ENCODE measurements at regions not wholly inside any gene's neighbourhood (a gene's known extent, or its start where the extent isn't known, plus 50 kb on each side); places are given as distances from the start of the nearest gene placed in this dataset.

GRCh38 chr7:47007471-47007870, 574.4 kb downstream of the TNS3 start:
- no peak overlapping the region for H3K4me3 Mint-ChIP-seq (ENCODE audit: low read depth)
- no peaks in the 10 kb centered on the region for H3K9me3 Mint-ChIP-seq
- H3K27ac Mint-ChIP-seq = no peak overlapping the region
- DNase-seq (ENCODE audit: low spot score) = no peak
- H3K27me3 Mint-ChIP-seq (ENCODE audit: low read depth) = no peaks in the 10 kb centered on the region
- intact Hi-C loops (cut with micrococcal nuclease) = no loop called here
- no peaks in the 10 kb centered on the region for H3K36me3 Mint-ChIP-seq (ENCODE audit: low read depth)
- H3K4me1 Mint-ChIP-seq (ENCODE audit: low read depth) = no peaks in the 10 kb centered on the region

- no peak for DNase-seq (ENCODE audit: low spot score)
- H3K4me1 Mint-ChIP-seq (ENCODE audit: low read depth) = no peaks in the 10 kb centered on the region
Measured at GRCh38 chr7:47000561-47000960, 581.4 kb downstream of the TNS3 start.

GRCh38 chr7:46999866-47000265, 582.0 kb downstream of the TNS3 start:
- DNase-seq (ENCODE audit: low spot score) = no peak
- H3K9me3 Mint-ChIP-seq = peaks cover 4% of the 10 kb centered on the region
- no peaks in the 10 kb centered on the region for H3K36me3 Mint-ChIP-seq (ENCODE audit: low read depth)
- H3K27ac Mint-ChIP-seq = no peak overlapping the region
- no peak overlapping the region for H3K4me3 Mint-ChIP-seq (ENCODE audit: low read depth)
- intact Hi-C loops (cut with micrococcal nuclease) = no loop called here
- no peaks in the 10 kb centered on the region for H3K4me1 Mint-ChIP-seq (ENCODE audit: low read depth)
- H3K27me3 Mint-ChIP-seq (ENCODE audit: low read depth) = no peaks in the 10 kb centered on the region

More at GRCh38 chr7:47000561-47000960, 581.4 kb downstream of the TNS3 start:
- H3K36me3 Mint-ChIP-seq (ENCODE audit: low read depth) = no peaks in the 10 kb centered on the region
- H3K27ac Mint-ChIP-seq = no peak overlapping the region
- intact Hi-C loops (cut with micrococcal nuclease) = no loop called here
- H3K9me3 Mint-ChIP-seq = no peaks in the 10 kb centered on the region
- H3K27me3 Mint-ChIP-seq (ENCODE audit: low read depth) = no peaks in the 10 kb centered on the region
- H3K4me3 Mint-ChIP-seq (ENCODE audit: low read depth) = no peak overlapping the region

GRCh38 chr7:46996972-46997371, 584.9 kb downstream of the TNS3 start:
- Mint-ChIP-seq H3K27me3 (ENCODE audit: low read depth) (no peaks in the 10 kb centered on the region), H3K4me3 (ENCODE audit: low read depth) (no peak overlapping the region), H3K9me3 (peaks cover 4% of the 10 kb centered on the region), H3K36me3 (ENCODE audit: low read depth) (no peaks in the 10 kb centered on the region), H3K4me1 (ENCODE audit: low read depth) (no peaks in the 10 kb centered on the region), H3K27ac (no peak overlapping the region)
- intact Hi-C loops (cut with micrococcal nuclease) = no loop called here
- no peak for DNase-seq (ENCODE audit: low spot score)

GRCh38 chr7:46993396-46993795, 588.5 kb downstream of the TNS3 start:
- no peak for DNase-seq (ENCODE audit: low spot score)
- Mint-ChIP-seq H3K27ac (no peak overlapping the region), H3K4me3 (ENCODE audit: low read depth) (no peak overlapping the region)

GRCh38 chr7:46990761-46991160, 591.1 kb downstream of the TNS3 start:
- intact Hi-C loops (cut with micrococcal nuclease) = no loop called here
- Mint-ChIP-seq H3K9me3 (peaks cover 4% of the 10 kb centered on the region), H3K36me3 (ENCODE audit: low read depth) (no peaks in the 10 kb centered on the region), H3K4me1 (ENCODE audit: low read depth) (no peaks in the 10 kb centered on the region), H3K27me3 (ENCODE audit: low read depth) (no peaks in the 10 kb centered on the region), H3K27ac (no peak overlapping the region), H3K4me3 (ENCODE audit: low read depth) (no peak overlapping the region)
- no peak for DNase-seq (ENCODE audit: low spot score)

More at GRCh38 chr7:46993396-46993795, 588.5 kb downstream of the TNS3 start:
- no peaks in the 10 kb centered on the region for H3K4me1 Mint-ChIP-seq (ENCODE audit: low read depth)
- intact Hi-C loops (cut with micrococcal nuclease) = no loop called here
- H3K9me3 Mint-ChIP-seq = peaks cover 4% of the 10 kb centered on the region
- no peaks in the 10 kb centered on the region for H3K27me3 Mint-ChIP-seq (ENCODE audit: low read depth)
- H3K36me3 Mint-ChIP-seq (ENCODE audit: low read depth) = no peaks in the 10 kb centered on the region

GRCh38 chr7:46989247-46989646, 592.7 kb downstream of the TNS3 start:
- no peaks in the 10 kb centered on the region for H3K4me1 Mint-ChIP-seq (ENCODE audit: low read depth)
- no peak for DNase-seq (ENCODE audit: low spot score)
- intact Hi-C loops (cut with micrococcal nuclease) = no loop called here

GRCh38 chr7:46982928-46983327, 599.0 kb downstream of the TNS3 start:
- Mint-ChIP-seq H3K9me3 (peaks cover 4% of the 10 kb centered on the region), H3K4me1 (ENCODE audit: low read depth) (no peaks in the 10 kb centered on the region), H3K4me3 (ENCODE audit: low read depth) (no peak overlapping the region), H3K36me3 (ENCODE audit: low read depth) (no peaks in the 10 kb centered on the region), H3K27me3 (ENCODE audit: low read depth) (no peaks in the 10 kb centered on the region), H3K27ac (no peak overlapping the region)
- intact Hi-C loops (cut with micrococcal nuclease) = no loop called here
- no peak for DNase-seq (ENCODE audit: low spot score)

More at GRCh38 chr7:46989247-46989646, 592.7 kb downstream of the TNS3 start:
- Mint-ChIP-seq H3K27ac (no peak overlapping the region), H3K36me3 (ENCODE audit: low read depth) (no peaks in the 10 kb centered on the region), H3K9me3 (no peaks in the 10 kb centered on the region), H3K4me3 (ENCODE audit: low read depth) (no peak overlapping the region), H3K27me3 (ENCODE audit: low read depth) (no peaks in the 10 kb centered on the region)

- H3K4me3 Mint-ChIP-seq (ENCODE audit: low read depth) = no peak overlapping the region
- H3K27ac Mint-ChIP-seq = no peak overlapping the region
- H3K36me3 Mint-ChIP-seq (ENCODE audit: low read depth) = no peaks in the 10 kb centered on the region
- H3K27me3 Mint-ChIP-seq (ENCODE audit: low read depth) = no peaks in the 10 kb centered on the region
- DNase-seq (ENCODE audit: low spot score) = no peak
- H3K9me3 Mint-ChIP-seq = peaks cover 4% of the 10 kb centered on the region
- intact Hi-C loops (cut with micrococcal nuclease) = no loop called here
- H3K4me1 Mint-ChIP-seq (ENCODE audit: low read depth) = no peaks in the 10 kb centered on the region
Measured at GRCh38 chr7:46979439-46979838, 602.5 kb downstream of the TNS3 start.

GRCh38 chr7:46975493-46975892, 606.4 kb downstream of the TNS3 start:
- no peaks in the 10 kb centered on the region for H3K27me3 Mint-ChIP-seq (ENCODE audit: low read depth)
- intact Hi-C loops (cut with micrococcal nuclease) = no loop called here
- H3K4me3 Mint-ChIP-seq (ENCODE audit: low read depth) = no peak overlapping the region
- no peaks in the 10 kb centered on the region for H3K4me1 Mint-ChIP-seq (ENCODE audit: low read depth)
- peaks cover 4% of the 10 kb centered on the region for H3K9me3 Mint-ChIP-seq
- no peaks in the 10 kb centered on the region for H3K36me3 Mint-ChIP-seq (ENCODE audit: low read depth)
- H3K27ac Mint-ChIP-seq = no peak overlapping the region
- no peak for DNase-seq (ENCODE audit: low spot score)

GRCh38 chr7:46972205-46972604, 609.7 kb downstream of the TNS3 start:
- H3K36me3 Mint-ChIP-seq (ENCODE audit: low read depth) = no peaks in the 10 kb centered on the region
- DNase-seq (ENCODE audit: low spot score) = no peak
- no peak overlapping the region for H3K27ac Mint-ChIP-seq
- no peak overlapping the region for H3K4me3 Mint-ChIP-seq (ENCODE audit: low read depth)
- intact Hi-C loops (cut with micrococcal nuclease) = no loop called here
- H3K27me3 Mint-ChIP-seq (ENCODE audit: low read depth) = no peaks in the 10 kb centered on the region
- no peaks in the 10 kb centered on the region for H3K4me1 Mint-ChIP-seq (ENCODE audit: low read depth)
- peaks cover 8% of the 10 kb centered on the region for H3K9me3 Mint-ChIP-seq

- H3K9me3 Mint-ChIP-seq = peaks cover 9% of the 10 kb centered on the region
- intact Hi-C loops (cut with micrococcal nuclease) = no loop called here
- H3K27me3 Mint-ChIP-seq (ENCODE audit: low read depth) = no peaks in the 10 kb centered on the region
- DNase-seq (ENCODE audit: low spot score) = no peak
- H3K4me1 Mint-ChIP-seq (ENCODE audit: low read depth) = no peaks in the 10 kb centered on the region
- H3K4me3 Mint-ChIP-seq (ENCODE audit: low read depth) = no peak overlapping the region
- H3K27ac Mint-ChIP-seq = no peak overlapping the region
- no peaks in the 10 kb centered on the region for H3K36me3 Mint-ChIP-seq (ENCODE audit: low read depth)
Measured at GRCh38 chr7:46970476-46970875, 611.4 kb downstream of the TNS3 start.

- peaks cover 13% of the 10 kb centered on the region for H3K9me3 Mint-ChIP-seq
- no peak overlapping the region for H3K4me3 Mint-ChIP-seq (ENCODE audit: low read depth)
- DNase-seq (ENCODE audit: low spot score) = no peak
- intact Hi-C loops (cut with micrococcal nuclease) = no loop called here
- H3K27ac Mint-ChIP-seq = no peak overlapping the region
- H3K27me3 Mint-ChIP-seq (ENCODE audit: low read depth) = no peaks in the 10 kb centered on the region
- no peaks in the 10 kb centered on the region for H3K36me3 Mint-ChIP-seq (ENCODE audit: low read depth)
- H3K4me1 Mint-ChIP-seq (ENCODE audit: low read depth) = no peaks in the 10 kb centered on the region
Measured at GRCh38 chr7:46970131-46970430, 611.8 kb downstream of the TNS3 start.

- Mint-ChIP-seq H3K27ac (no peak overlapping the region), H3K36me3 (ENCODE audit: low read depth) (no peaks in the 10 kb centered on the region), H3K27me3 (ENCODE audit: low read depth) (no peaks in the 10 kb centered on the region), H3K9me3 (peaks cover 19% of the 10 kb centered on the region), H3K4me1 (ENCODE audit: low read depth) (no peaks in the 10 kb centered on the region), H3K4me3 (ENCODE audit: low read depth) (no peak overlapping the region)
- intact Hi-C loops (cut with micrococcal nuclease) = no loop called here
- no peak for DNase-seq (ENCODE audit: low spot score)
Measured at GRCh38 chr7:46969303-46970130, 612.4 kb downstream of the TNS3 start.
